Coronary artery (tissue), 2 donors: ENCODE measurements at regions not wholly inside any gene's neighbourhood (a gene's known extent, or its start where the extent isn't known, plus 50 kb on each side); places are given as distances from the start of the nearest gene placed in this dataset.
A peak's percentile ranks its signal among the peaks of the same experiment; 100 is the strongest.

Experiments used
- DNase-seq: peaks from one replicate; pipeline ENCODE4 v3.0.0-alpha.2; 2017; ENCODE audit warnings: low spot score
- H3K27ac ChIP-seq, 2 donors: fragments of 200-600 bp; sonication (generic); one replicate each; pipeline ENCODE4 v1.5.1; 2016 to 2019
- H3K4me3 ChIP-seq: fragments of 200-600 bp; sonication (generic); 2 replicates; pipeline ENCODE4 v1.5.1; 2016; ENCODE audit warnings: mild to moderate bottlenecking, moderate library complexity
- CTCF ChIP-seq: fragments of 200-600 bp; sonication (generic); IDR thresholded peaks from one replicate; pipeline ENCODE4 v1.5.1; 2019; ENCODE audit warnings: antibody characterized with exemption

GRCh38 chr1:29984166-29984861 is 739.1 kb downstream of the MATN1 start:
- DNase-seq = peak; percentile 63
- no peak overlapping the region for H3K4me3 ChIP-seq
- H3K27ac ChIP-seq = peak overlapping the region in 1 of 2 donors; percentile 48
- TF ChIP-seq CTCF = no peak

GRCh38 chr1:29983321-29983720 is 740.1 kb downstream of the MATN1 start:
- Histone ChIP-seq H3K27ac (no peak overlapping the region), H3K4me3 (no peak overlapping the region)
- no peak for DNase-seq
- no peak for TF ChIP-seq CTCF

- Histone ChIP-seq H3K27ac (no peak overlapping the region), H3K4me3 (no peak overlapping the region)
- DNase-seq = no peak
- TF ChIP-seq CTCF = no peak
These were observed 741.7 kb downstream of the MATN1 start for GRCh38 chr1:29981586-29982239.

GRCh38 chr1:29977550-29977949 is 741.2 kb downstream of the PTPRU start:
- Histone ChIP-seq H3K4me3 (no peak overlapping the region), H3K27ac (no peak overlapping the region)
- no peak for TF ChIP-seq CTCF
- DNase-seq = no peak

- no peak for TF ChIP-seq CTCF
- Histone ChIP-seq H3K4me3 (no peak overlapping the region), H3K27ac (no peak overlapping the region)
- DNase-seq = peak; percentile 29
These were observed 738.8 kb downstream of the PTPRU start for GRCh38 chr1:29975036-29975694.

- DNase-seq = no peak
- no peak for TF ChIP-seq CTCF
- Histone ChIP-seq H3K4me3 (no peak overlapping the region), H3K27ac (no peak overlapping the region)
These were observed 738.0 kb downstream of the PTPRU start for GRCh38 chr1:29974316-29974724.
